HEK293 (cell line): ENCODE measurements at regions not wholly inside any gene's neighbourhood (a gene's known extent, or its start where the extent isn't known, plus 50 kb on each side); places are given as distances from the start of the nearest gene placed in this dataset.

Source experiments
- CTCF ChIA-PET: fragments of 350-600 bp; formaldehyde crosslinking; extraction: SDS; loops from one replicate; lab custom pipeline; 2021; ENCODE audit warnings: antibody characterized with exemption; lab: Yijun Ruan, JAX
- POLR2A ChIA-PET: fragments of 300-600 bp; formaldehyde crosslinking; extraction: SDS; loops from one replicate; lab custom pipeline; 2020; ENCODE audit warnings: antibody characterized with exemption, inconsistent platforms; lab: Yijun Ruan, JAX
- H3K27ac ChIP-seq: fragments of 200-500 bp; sonication (Bioruptor generic); 2 replicates; pipeline ENCODE4 v1.5.1; 2014; ENCODE audit warnings: low read depth, low read length, control low read depth, inconsistent platforms; ENCODE audit errors: extremely low read depth
- H3K36me3 ChIP-seq, 2 experiments: fragments of 200-500 bp in 1 of 2; sonication (Bioruptor generic) in 1 of 2; 1 replicate in 1 of 2; 2 replicates in 1 of 2; pipeline ENCODE4 v1.5.1; 2014 to 2017; ENCODE audit warnings: inconsistent platforms in 2 of 2, low read length in 2 of 2; ENCODE audit not compliant: control insufficient read depth in 2 of 2, insufficient read depth in 1 of 2
- H3K4me1 ChIP-seq: fragments of 200-500 bp; sonication (Bioruptor generic); 2 replicates; pipeline ENCODE4 v1.5.1; 2014; ENCODE audit warnings: mild to moderate bottlenecking, low read length, inconsistent platforms; ENCODE audit not compliant: control insufficient read depth, insufficient read depth
- H3K4me3 ChIP-seq: 2 replicates; pipeline ENCODE4 v1.5.1; 2011; ENCODE audit warnings: low read depth, mild to moderate bottlenecking, control low read depth, low read length, moderate library complexity
- H3K9me3 ChIP-seq: fragments of 200-500 bp; sonication (Bioruptor generic); 2 replicates; pipeline ENCODE4 v1.5.1; 2014; ENCODE audit warnings: low read depth, low read length, inconsistent platforms; ENCODE audit not compliant: control insufficient read depth, insufficient read depth
- BCL11A ChIP-seq: fragments of 450-650 bp; formaldehyde crosslinking; IDR thresholded peaks from 2 replicates; pipeline ENCODE4 v1.5.1; 2016; ENCODE audit warnings: low read depth, missing biosample characterization, missing genetic modification characterization
- EGR2 ChIP-seq: fragments of 450-650 bp; formaldehyde crosslinking; IDR thresholded peaks from 2 replicates; pipeline ENCODE4 v1.5.1; 2016; ENCODE audit warnings: low read depth, missing biosample characterization, missing genetic modification characterization
- GLI2 ChIP-seq: fragments of 450-650 bp; formaldehyde crosslinking; IDR thresholded peaks from 2 replicates; pipeline ENCODE4; 2017; ENCODE audit warnings: missing biosample characterization, missing genetic modification characterization, low read depth, borderline replicate concordance
- GLIS2 ChIP-seq: fragments of 450-650 bp; formaldehyde crosslinking; IDR thresholded peaks from 2 replicates; pipeline ENCODE4 v1.5.1; 2016; ENCODE audit warnings: missing biosample characterization, missing genetic modification characterization
- HOXA7 ChIP-seq: sonication (generic); formaldehyde crosslinking; IDR thresholded peaks from 2 replicates; pipeline ENCODE4 v1.8.1; 2022; ENCODE audit warnings: missing genetic modification reagents, borderline replicate concordance
- MEIS1 ChIP-seq: sonication (generic); formaldehyde crosslinking; IDR thresholded peaks from 2 replicates; pipeline ENCODE4 v1.8.1; 2022; ENCODE audit warnings: missing genetic modification reagents, mild to moderate bottlenecking, borderline replicate concordance
- SETDB1 ChIP-seq: IDR thresholded peaks from one replicate; pipeline ENCODE4 v1.6.1; 2017; ENCODE audit warnings: mild to moderate bottlenecking, low read length, moderate library complexity, mixed read lengths; ENCODE audit not compliant: insufficient read length
- SP2 ChIP-seq: fragments of 450-650 bp; formaldehyde crosslinking; IDR thresholded peaks from 2 replicates; pipeline ENCODE4 v1.5.1; 2016; ENCODE audit warnings: missing biosample characterization, missing genetic modification characterization
- YY2 ChIP-seq: fragments of 450-650 bp; formaldehyde crosslinking; IDR thresholded peaks from 2 replicates; pipeline ENCODE4 v1.5.1; 2016; ENCODE audit warnings: missing biosample characterization, missing genetic modification characterization
- ZFP3 ChIP-seq: fragments of 450-650 bp; formaldehyde crosslinking; IDR thresholded peaks from 2 replicates; pipeline ENCODE4 v1.5.1; 2016; ENCODE audit warnings: low read depth, missing biosample characterization, missing genetic modification characterization
- ZFP41 ChIP-seq: fragments of 450-650 bp; formaldehyde crosslinking; IDR thresholded peaks from 2 replicates; pipeline ENCODE4 v1.5.1; 2016; ENCODE audit warnings: missing biosample characterization, missing genetic modification characterization, borderline replicate concordance
- ZNF112 ChIP-seq: fragments of 450-650 bp; formaldehyde crosslinking; IDR thresholded peaks from 2 replicates; pipeline ENCODE4 v1.5.0; 2017; ENCODE audit warnings: missing biosample characterization, missing genetic modification characterization
- ZNF184 ChIP-seq: fragments of 450-650 bp; IDR thresholded peaks from 2 replicates; pipeline ENCODE4 v1.5.1; 2018; ENCODE audit warnings: missing biosample characterization, mild to moderate bottlenecking, missing genetic modification characterization
- ZNF221 ChIP-seq: fragments of 450-650 bp; formaldehyde crosslinking; IDR thresholded peaks from 2 replicates; pipeline ENCODE4 v1.5.1; 2017; ENCODE audit warnings: missing biosample characterization, missing genetic modification characterization, borderline replicate concordance
- ZNF292 ChIP-seq: fragments of 450-650 bp; formaldehyde crosslinking; IDR thresholded peaks from 2 replicates; pipeline ENCODE4 v1.5.1; 2016; ENCODE audit warnings: low read depth, missing biosample characterization, missing genetic modification characterization, borderline replicate concordance
- ZNF302 ChIP-seq: fragments of 450-650 bp; formaldehyde crosslinking; IDR thresholded peaks from 2 replicates; pipeline ENCODE4 v1.5.1; 2016; ENCODE audit warnings: missing biosample characterization, missing genetic modification characterization, low read depth
- ZNF548 ChIP-seq: fragments of 450-650 bp; formaldehyde crosslinking; IDR thresholded peaks from 2 replicates; pipeline ENCODE4 v1.5.1; 2016; ENCODE audit warnings: missing biosample characterization, missing genetic modification characterization
- ZNF660 ChIP-seq: fragments of 450-650 bp; IDR thresholded peaks from 2 replicates; pipeline ENCODE4 v1.5.1; 2018; ENCODE audit warnings: missing biosample characterization, mild to moderate bottlenecking, missing genetic modification characterization
- ZNF670 ChIP-seq: fragments of 450-650 bp; formaldehyde crosslinking; IDR thresholded peaks from 2 replicates; pipeline ENCODE4 v1.5.1; 2016; ENCODE audit warnings: missing biosample characterization, missing genetic modification characterization, low read depth
- ZNF747 ChIP-seq: fragments of 450-650 bp; formaldehyde crosslinking; IDR thresholded peaks from 2 replicates; pipeline ENCODE4 v1.5.1; 2016; ENCODE audit warnings: missing biosample characterization, missing genetic modification characterization
- ZNF837 ChIP-seq: fragments of 450-650 bp; formaldehyde crosslinking; IDR thresholded peaks from 2 replicates; pipeline ENCODE4 v1.5.1; 2016; ENCODE audit warnings: missing biosample characterization, missing genetic modification characterization
- TF ChIP-seq, protein P1 (sequence below): fragments of 450-650 bp; formaldehyde crosslinking; IDR thresholded peaks from 2 replicates; pipeline ENCODE4 v1.5.1; 2016; ENCODE audit warnings: missing biosample characterization, missing genetic modification characterization, borderline replicate concordance
- TF ChIP-seq, protein P2 (sequence below): fragments of 450-650 bp; formaldehyde crosslinking; IDR thresholded peaks from 2 replicates; pipeline ENCODE4 v1.5.1; 2016; ENCODE audit warnings: missing biosample characterization, missing genetic modification characterization

DNA sequence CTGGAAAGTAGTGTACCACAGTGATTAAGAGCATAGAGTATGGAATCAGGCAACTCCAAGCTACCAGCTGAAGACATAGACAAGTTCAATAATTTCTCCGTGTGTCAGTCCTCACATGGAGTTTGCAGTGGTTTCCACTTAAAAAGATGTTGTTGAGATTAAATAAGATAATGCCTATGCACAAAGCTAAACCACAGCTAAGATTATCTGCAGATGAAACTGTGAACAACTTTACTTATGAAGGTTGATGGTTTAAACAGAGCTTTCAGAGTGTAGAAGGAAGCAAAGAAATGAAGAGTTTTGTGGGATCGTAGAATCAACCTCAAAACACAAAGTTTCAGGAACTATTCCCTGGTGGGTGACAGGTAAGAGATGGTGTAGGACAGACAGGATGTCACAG, 223.5 kb upstream of the IL12B start:
- Histone ChIP-seq H3K9me3 (no peaks in the 10 kb centered on the region), H3K4me1 (no peaks in the 10 kb centered on the region), H3K36me3 (no peaks in the 10 kb centered on the region), H3K4me3 (no peak overlapping the region), H3K27ac (no peak overlapping the region)
- TF ChIP-seq ZNF660 = no peak
- TF ChIP-seq MEIS1 (CRISPR knock-in tag) = no peak
- TF ChIP-seq ZNF837 (tag by site-specific recombination) = no peak
- TF ChIP-seq ZFP3 (tag by site-specific recombination) = no peak
- TF ChIP-seq SETDB1 = no peak
- no peak for TF ChIP-seq SP2 (tag by site-specific recombination)
- no peak for TF ChIP-seq HOXA7 (CRISPR knock-in tag)
- no peak for TF ChIP-seq BCL11A
- no peak for TF ChIP-seq YY2 (tag by site-specific recombination)
- no peak for TF ChIP-seq ZNF548 (tag by site-specific recombination)
- no peak for TF ChIP-seq ZNF302 (tag by site-specific recombination)
- ChIA-PET CTCF (no interaction called here), POLR2A (no interaction called here)

DNA sequence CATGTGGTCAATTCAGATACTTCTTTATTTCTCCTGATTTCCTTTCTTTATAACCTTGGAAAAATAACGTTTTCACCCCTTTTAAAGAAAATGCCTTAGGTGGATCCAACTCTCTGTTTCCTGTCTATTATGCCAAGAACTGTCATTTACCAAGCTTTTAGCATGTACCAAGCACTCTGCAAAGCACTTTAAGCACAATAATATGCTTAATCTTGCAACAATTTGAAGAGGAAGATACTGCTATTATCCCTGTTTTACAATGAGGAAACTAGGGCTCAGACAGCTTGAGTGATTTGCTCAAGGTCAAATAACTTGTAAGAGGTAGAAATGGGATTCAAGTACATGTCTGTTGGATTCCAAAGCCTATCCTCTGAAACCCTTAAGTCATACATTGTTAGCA, 224.8 kb upstream of the IL12B start:
- TF ChIP-seq, protein P1, sequence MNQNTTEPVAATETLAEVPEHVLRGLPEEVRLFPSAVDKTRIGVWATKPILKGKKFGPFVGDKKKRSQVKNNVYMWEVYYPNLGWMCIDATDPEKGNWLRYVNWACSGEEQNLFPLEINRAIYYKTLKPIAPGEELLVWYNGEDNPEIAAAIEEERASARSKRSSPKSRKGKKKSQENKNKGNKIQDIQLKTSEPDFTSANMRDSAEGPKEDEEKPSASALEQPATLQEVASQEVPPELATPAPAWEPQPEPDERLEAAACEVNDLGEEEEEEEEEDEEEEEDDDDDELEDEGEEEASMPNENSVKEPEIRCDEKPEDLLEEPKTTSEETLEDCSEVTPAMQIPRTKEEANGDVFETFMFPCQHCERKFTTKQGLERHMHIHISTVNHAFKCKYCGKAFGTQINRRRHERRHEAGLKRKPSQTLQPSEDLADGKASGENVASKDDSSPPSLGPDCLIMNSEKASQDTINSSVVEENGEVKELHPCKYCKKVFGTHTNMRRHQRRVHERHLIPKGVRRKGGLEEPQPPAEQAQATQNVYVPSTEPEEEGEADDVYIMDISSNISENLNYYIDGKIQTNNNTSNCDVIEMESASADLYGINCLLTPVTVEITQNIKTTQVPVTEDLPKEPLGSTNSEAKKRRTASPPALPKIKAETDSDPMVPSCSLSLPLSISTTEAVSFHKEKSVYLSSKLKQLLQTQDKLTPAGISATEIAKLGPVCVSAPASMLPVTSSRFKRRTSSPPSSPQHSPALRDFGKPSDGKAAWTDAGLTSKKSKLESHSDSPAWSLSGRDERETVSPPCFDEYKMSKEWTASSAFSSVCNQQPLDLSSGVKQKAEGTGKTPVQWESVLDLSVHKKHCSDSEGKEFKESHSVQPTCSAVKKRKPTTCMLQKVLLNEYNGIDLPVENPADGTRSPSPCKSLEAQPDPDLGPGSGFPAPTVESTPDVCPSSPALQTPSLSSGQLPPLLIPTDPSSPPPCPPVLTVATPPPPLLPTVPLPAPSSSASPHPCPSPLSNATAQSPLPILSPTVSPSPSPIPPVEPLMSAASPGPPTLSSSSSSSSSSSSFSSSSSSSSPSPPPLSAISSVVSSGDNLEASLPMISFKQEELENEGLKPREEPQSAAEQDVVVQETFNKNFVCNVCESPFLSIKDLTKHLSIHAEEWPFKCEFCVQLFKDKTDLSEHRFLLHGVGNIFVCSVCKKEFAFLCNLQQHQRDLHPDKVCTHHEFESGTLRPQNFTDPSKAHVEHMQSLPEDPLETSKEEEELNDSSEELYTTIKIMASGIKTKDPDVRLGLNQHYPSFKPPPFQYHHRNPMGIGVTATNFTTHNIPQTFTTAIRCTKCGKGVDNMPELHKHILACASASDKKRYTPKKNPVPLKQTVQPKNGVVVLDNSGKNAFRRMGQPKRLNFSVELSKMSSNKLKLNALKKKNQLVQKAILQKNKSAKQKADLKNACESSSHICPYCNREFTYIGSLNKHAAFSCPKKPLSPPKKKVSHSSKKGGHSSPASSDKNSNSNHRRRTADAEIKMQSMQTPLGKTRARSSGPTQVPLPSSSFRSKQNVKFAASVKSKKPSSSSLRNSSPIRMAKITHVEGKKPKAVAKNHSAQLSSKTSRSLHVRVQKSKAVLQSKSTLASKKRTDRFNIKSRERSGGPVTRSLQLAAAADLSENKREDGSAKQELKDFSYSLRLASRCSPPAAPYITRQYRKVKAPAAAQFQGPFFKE = no peak
- TF ChIP-seq BCL11A (no peak), ZNF292 (tag by site-specific recombination) (no peak), ZNF112 (tag by site-specific recombination) (no peak), EGR2 (tag by site-specific recombination) (no peak), ZNF184 (tag by site-specific recombination) (no peak), ZNF221 (tag by site-specific recombination) (no peak), ZFP41 (tag by site-specific recombination) (no peak), GLIS2 (tag by site-specific recombination) (no peak), GLI2 (tag by site-specific recombination) (no peak), ZNF747 (tag by site-specific recombination) (no peak), ZNF670 (no peak)
- TF ChIP-seq, protein P2, sequence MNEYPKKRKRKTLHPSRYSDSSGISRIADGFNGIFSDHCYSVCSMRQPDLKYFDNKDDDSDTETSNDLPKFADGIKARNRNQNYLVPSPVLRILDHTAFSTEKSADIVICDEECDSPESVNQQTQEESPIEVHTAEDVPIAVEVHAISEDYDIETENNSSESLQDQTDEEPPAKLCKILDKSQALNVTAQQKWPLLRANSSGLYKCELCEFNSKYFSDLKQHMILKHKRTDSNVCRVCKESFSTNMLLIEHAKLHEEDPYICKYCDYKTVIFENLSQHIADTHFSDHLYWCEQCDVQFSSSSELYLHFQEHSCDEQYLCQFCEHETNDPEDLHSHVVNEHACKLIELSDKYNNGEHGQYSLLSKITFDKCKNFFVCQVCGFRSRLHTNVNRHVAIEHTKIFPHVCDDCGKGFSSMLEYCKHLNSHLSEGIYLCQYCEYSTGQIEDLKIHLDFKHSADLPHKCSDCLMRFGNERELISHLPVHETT (tag by site-specific recombination) = no peak
- CTCF ChIA-PET = interaction anchor here (0.7 to 1.0 kb wide), 2 partner anchors 14 to 16 kb away, joined by 3 to 6 read pairs; no protein-coding TSS in a partner anchor

More for the DNA sequence above, 224.8 kb upstream of the IL12B start:
- Histone ChIP-seq H3K4me1 (no peaks in the 10 kb centered on the region), H3K9me3 (no peaks in the 10 kb centered on the region), H3K4me3 (no peak overlapping the region), H3K36me3 (no peaks in the 10 kb centered on the region), H3K27ac (no peak overlapping the region)
- POLR2A ChIA-PET = no interaction called here
